SK-N-MC (cell line): ENCODE measurements at regions not wholly inside any gene's neighbourhood (a gene's known extent, or its start where the extent isn't known, plus 50 kb on each side); places are given as distances from the start of the nearest gene placed in this dataset.

Experiments used
- EZH2 ChIP-seq: fragments of 200-600 bp; sonication (generic); IDR thresholded peaks from one replicate; pipeline ENCODE4 v1.6.1; 2017; ENCODE audit warnings: antibody characterized with exemption
- POLR2AphosphoS5 ChIP-seq: IDR thresholded peaks from 2 replicates; pipeline ENCODE4 v1.6.1; 2012; ENCODE audit warnings: mild to moderate bottlenecking, low read depth, low read length, borderline replicate concordance

DNA sequence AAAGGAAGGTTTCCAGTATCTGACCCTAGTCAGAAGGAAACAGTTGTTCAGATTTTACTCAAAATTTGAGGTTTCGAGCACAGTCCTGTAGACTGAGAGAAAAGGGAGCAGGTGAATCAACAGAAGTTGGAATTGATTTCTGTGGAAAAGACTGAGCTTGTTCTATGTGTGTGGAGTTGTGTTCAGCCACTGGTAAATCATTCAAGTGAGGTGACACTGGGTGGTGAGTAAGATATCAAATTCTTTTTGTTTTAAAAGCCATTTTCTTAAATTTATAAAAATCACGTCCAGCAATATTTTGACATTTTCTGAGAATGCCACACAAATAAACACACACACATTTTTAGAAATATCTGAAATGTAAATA, 165.1 kb downstream of the HGF start:
- TF ChIP-seq POLR2AphosphoS5, result no peak
- no peak for TF ChIP-seq EZH2
